Adrenal gland (tissue), 9 donors: ENCODE measurements at regions not wholly inside any gene's neighbourhood (a gene's known extent, or its start where the extent isn't known, plus 50 kb on each side); places are given as distances from the start of the nearest gene placed in this dataset.

Experiments
- DNase-seq, 7 donors: peaks; one replicate each; pipeline ENCODE4 v3.0.0-alpha.2; 2019 to 2020
- H3K27ac ChIP-seq, 5 donors: fragments of 200-600 bp; sonication (generic) in 4 of 5; 1 replicate in 3 of 5; 2 replicates in 2 of 5; pipeline versions ENCODE4 v1.5.1 to v1.8.0; 2016 to 2020; ENCODE audit warnings: mild to moderate bottlenecking in 1 of 5
- H3K27me3 ChIP-seq: fragments of 200-600 bp; 2 replicates; pipeline ENCODE4 v1.8.0; 2021
- H3K36me3 ChIP-seq, 2 donors: fragments of 200-600 bp; replicated peaks in 1 of 2; 1 replicate in 1 of 2; 2 replicates in 1 of 2; pipeline versions ENCODE4 v1.5.1 to v1.8.0; 2018 to 2022
- H3K4me1 ChIP-seq, 2 donors: fragments of 200-600 bp; replicated peaks in 1 of 2; 1 replicate in 1 of 2; 2 replicates in 1 of 2; pipeline versions ENCODE4 v1.5.1 to v1.8.0; 2018 to 2021
- H3K4me3 ChIP-seq, 4 donors: fragments of 200-600 bp; sonication (generic) in 3 of 4; one replicate each; pipeline ENCODE4 v1.5.1; 2016 to 2018
- H3K9me3 ChIP-seq, 3 donors: fragments of 200-600 bp; sonication (generic) in 1 of 3; replicated peaks in 1 of 3; 1 replicate in 2 of 3; 2 replicates in 1 of 3; pipeline versions ENCODE4 v1.5.1 to v1.8.0; 2016 to 2021
- CTCF ChIP-seq, 6 experiments: fragments of 450-650 bp in 4 of 6; fragments of 200-600 bp in 2 of 6; sonication (generic) in 1 of 6; IDR thresholded peaks; 1 replicate in 5 of 6; 2 replicates in 1 of 6; pipeline versions ENCODE4 v1.5.1 to v1.8.0; 2016 to 2021; ENCODE audit warnings: antibody characterized with exemption in 6 of 6, mild to moderate bottlenecking in 2 of 6, moderate library complexity in 1 of 6
- POLR2A ChIP-seq, 2 donors: fragments of 450-650 bp; IDR thresholded peaks; one replicate each; pipeline ENCODE4 v1.6.1; 2017; ENCODE audit warnings: antibody characterized with exemption in 2 of 2, mild to moderate bottlenecking in 2 of 2, moderate library complexity in 1 of 2
- WGBS, 4 donors: extraction: QIAGEN DNeasy Blood & Tissue Kit in 2 of 4; methylation state at CpG; one replicate each; pipeline versions ENCODE4 v1.1.5 to v1.1.7; 2013 to 2017; 5-methylcytosine and 5-hydroxymethylcytosine counted together
- intact Hi-C, 2 donors: fragments of 100-400 bp; cut with DNase I; formaldehyde crosslinking; loops; one replicate each; pipeline versions ENCODE4 v1.14.1 to v1.15.0; 2022 to 2023
- donor health status: healthy with polysubstance abuse.
- donor health status: Bipolar disorder and iron deficiency.
- donor health status: DM: yes; HTN: yes; CAD: no.
- donor health status: DM: no; HTN: no; CAD: no.
- donor health status: DM: no; HTN: no; CAD: no.

DNA sequence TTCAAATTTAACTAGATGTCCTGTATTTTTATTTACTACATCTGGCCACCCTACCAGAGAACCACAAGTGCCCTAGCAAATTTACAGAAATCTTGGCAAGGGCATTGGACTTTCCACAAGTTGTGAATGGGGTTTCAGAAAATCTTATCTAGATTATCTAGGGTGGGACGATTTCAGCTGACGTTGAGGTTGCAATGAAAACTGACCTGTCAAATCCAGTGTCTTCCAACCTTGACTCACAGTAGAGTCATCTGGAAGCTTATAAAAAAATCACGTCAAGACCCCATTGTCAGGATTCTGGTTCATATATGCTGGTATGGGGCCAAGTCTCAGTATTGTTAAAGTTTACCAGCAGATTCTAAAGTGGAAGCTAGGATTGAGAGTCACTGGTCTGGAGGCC lies 109.6 kb upstream of the ACTBL2 start:
- intact Hi-C loops, result no loop called here
- TF ChIP-seq POLR2A (IDR thresholded peaks at IDR 0.05) (no peak), CTCF (IDR thresholded peaks at IDR 0.05) (no peak)
- DNase-seq, result no peak
- H3K9me3 ChIP-seq, result no peaks in the 10 kb centered on the region
- H3K4me3 ChIP-seq, result no peak overlapping the region
- H3K36me3 ChIP-seq, result no peaks in the 10 kb centered on the region
- H3K27ac ChIP-seq, result no peak overlapping the region
- H3K4me1 ChIP-seq, result no peaks in the 10 kb centered on the region
- H3K27me3 ChIP-seq, result no peaks in the 10 kb centered on the region
- 81 to 90% (median 86%) methylated on average over 3 of the region's 3 CpGs for WGBS, 4 donors

DNA sequence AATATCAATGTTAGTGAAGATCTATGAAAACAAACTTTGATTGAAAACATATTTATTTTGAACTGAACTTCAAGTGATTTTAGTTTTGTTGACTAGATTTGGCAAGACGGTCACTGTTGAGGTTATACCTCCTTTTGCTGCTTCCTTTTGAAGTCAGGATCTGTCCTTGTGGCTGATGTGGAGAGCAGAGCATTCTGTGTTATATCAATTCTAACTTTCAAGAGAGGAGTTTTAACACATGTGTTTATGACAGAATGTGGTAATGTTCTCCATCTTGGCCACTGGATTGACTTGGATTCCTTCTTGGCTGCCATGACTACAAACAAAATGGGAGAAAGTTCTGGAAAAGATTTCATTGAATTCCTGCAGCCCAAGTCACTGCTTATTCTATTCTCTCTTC lies 104.0 kb upstream of the ACTBL2 start:
- H3K9me3 ChIP-seq, result no peaks in the 10 kb centered on the region
- no peak overlapping the region for H3K27ac ChIP-seq
- TF ChIP-seq CTCF (IDR thresholded peaks at IDR 0.05), result no peak
- TF ChIP-seq POLR2A (IDR thresholded peaks at IDR 0.05), result no peak
- intact Hi-C loops, result no loop called here
- no peaks in the 10 kb centered on the region for H3K36me3 ChIP-seq
- H3K4me3 ChIP-seq, result no peak overlapping the region
- no peaks in the 10 kb centered on the region for H3K4me1 ChIP-seq
- H3K27me3 ChIP-seq, result no peaks in the 10 kb centered on the region
- 56 to 88% (median 73%) methylated on average over 1 of the region's 1 CpG for WGBS, 4 donors
- no peak for DNase-seq

DNA sequence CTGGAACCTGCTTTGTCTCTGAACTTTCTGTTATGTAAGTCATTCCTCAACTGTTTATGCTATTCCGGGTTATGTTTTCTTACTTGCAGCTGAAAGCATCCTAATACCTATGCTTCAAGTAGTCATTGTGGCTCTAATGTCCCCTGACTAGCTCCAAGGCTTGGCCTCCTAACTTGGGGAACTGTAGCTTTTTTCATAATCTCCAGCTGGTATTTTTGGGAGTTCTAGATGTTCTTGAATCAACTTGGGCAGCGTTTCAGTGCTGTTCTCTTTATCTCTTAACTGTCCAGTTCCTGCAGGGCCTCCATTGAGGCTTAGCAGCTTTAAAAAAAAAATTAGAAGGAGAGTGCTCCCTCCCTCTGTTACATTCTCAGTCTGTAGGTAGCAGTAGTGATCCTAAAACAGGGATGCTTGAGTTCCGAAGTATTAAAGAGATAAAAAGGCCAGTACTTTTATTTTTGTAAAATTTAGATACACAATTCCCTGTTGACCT lies 100.0 kb upstream of the ACTBL2 start:
- no peak for TF ChIP-seq POLR2A (IDR thresholded peaks at IDR 0.05)
- TF ChIP-seq CTCF (IDR thresholded peaks at IDR 0.05), result no peak
- Histone ChIP-seq H3K27ac (no peak overlapping the region), H3K4me3 (no peak overlapping the region), H3K27me3 (no peaks in the 10 kb centered on the region), H3K36me3 (no peaks in the 10 kb centered on the region), H3K4me1 (no peaks in the 10 kb centered on the region), H3K9me3 (no peaks in the 10 kb centered on the region)
- intact Hi-C loops, result no loop called here
- 53 to 66% (median 63%) methylated on average over 3 of the region's 3 CpGs for WGBS, 4 donors
- DNase-seq, result no peak

DNA sequence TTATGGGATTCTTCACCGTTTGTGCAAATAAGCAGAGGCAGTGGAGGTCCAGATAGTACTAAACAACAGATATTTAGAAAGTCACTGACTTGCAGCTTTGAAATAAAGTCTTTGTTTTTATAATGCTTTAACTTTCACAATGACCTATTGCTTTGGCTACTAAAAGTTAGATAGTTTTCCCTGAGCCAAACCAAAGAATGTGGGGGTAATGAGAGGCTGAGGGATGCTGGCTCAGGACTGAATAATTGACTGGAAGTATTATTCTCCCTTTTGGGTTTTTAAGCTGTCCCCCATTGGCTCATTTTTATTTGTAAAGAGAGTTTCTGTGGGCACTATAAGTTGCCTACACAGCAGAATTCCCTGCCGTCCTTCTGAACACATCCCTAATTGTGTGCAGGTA lies 99.2 kb upstream of the ACTBL2 start:
- intact Hi-C loops, result no loop called here
- no peak for DNase-seq
- Histone ChIP-seq H3K4me1 (no peaks in the 10 kb centered on the region), H3K9me3 (no peaks in the 10 kb centered on the region), H3K27me3 (no peaks in the 10 kb centered on the region), H3K4me3 (no peak overlapping the region), H3K36me3 (no peaks in the 10 kb centered on the region), H3K27ac (no peak overlapping the region)
- WGBS, 4 donors, result 73 to 76% (median 76%) methylated on average over 2 of the region's 2 CpGs
- TF ChIP-seq POLR2A (IDR thresholded peaks at IDR 0.05), result no peak
- TF ChIP-seq CTCF (IDR thresholded peaks at IDR 0.05), result no peak
